Ovary (tissue), 3 donors: ENCODE measurements at regions not wholly inside any gene's neighbourhood (a gene's known extent, or its start where the extent isn't known, plus 50 kb on each side); places are given as distances from the start of the nearest gene placed in this dataset.

Source experiments
- CTCF ChIP-seq, 3 donors: fragments of 450-650 bp in 2 of 3; fragments of 200-600 bp in 1 of 3; IDR thresholded peaks; one replicate each; pipeline versions ENCODE4 v1.5.1 to v1.8.0; 2016 to 2022; ENCODE audit warnings: antibody characterized with exemption in 3 of 3, mild to moderate bottlenecking in 1 of 3
- POLR2A ChIP-seq: fragments of 450-650 bp; IDR thresholded peaks from one replicate; pipeline ENCODE4 v1.6.1; 2017; ENCODE audit warnings: antibody characterized with exemption, mild to moderate bottlenecking, moderate library complexity
- donor health status: DM: no; HTN: no; CAD: no.

DNA sequence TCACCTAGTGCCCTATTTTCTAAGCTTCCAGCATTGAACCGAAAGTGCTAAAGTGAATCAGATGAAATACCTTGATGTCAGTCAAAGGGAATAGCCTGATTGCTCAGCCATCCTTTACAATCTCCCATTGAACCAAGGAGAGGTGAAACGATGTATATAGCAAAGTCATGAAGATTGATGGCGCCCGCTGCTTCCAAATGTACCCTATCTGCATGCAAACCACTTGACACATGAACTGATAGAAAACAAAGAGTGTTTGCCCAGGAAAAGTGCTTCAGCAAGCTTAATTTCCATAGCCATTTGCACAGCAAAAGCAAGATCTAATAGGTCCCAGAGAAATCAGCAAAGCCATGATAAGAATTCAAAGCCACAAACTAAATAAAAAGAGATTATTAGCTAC lies 624.9 kb upstream of the PCDH9 start:
- TF ChIP-seq POLR2A (no peak), CTCF (IDR thresholded peaks at IDR 0.05) (no peak)
